HG03460 (cell line): ENCODE measurements at regions not wholly inside any gene's neighbourhood (a gene's known extent, or its start where the extent isn't known, plus 50 kb on each side); places are given as distances from the start of the nearest gene placed in this dataset.

ENCODE experiments used
- ATAC-seq: cut with Tn5 transposase; IDR thresholded peaks from one replicate; pipeline ENCODE4 v1.9.1; 2021; ENCODE audit not compliant: unreplicated experiment

DNA sequence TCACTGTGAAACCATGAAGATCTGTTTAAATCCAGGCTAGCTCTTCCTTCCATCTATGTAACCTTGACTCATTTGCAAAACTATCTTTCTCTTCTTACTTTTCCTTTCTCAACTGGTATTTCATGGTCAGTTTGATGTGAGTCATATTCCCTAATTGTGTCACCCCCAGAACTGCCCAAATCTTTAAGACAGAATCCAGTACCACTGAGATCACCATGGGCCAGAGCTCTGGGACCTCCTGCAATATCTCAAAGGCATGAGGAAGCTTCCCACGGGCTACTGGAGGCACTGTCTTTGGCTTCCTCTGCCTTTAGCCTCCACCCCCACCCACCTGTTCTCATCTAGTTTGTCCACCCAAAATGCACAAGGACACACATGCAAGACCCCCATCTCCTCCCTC lies 274.4 kb upstream of the FMN2 start:
- ATAC-seq = no peak

DNA sequence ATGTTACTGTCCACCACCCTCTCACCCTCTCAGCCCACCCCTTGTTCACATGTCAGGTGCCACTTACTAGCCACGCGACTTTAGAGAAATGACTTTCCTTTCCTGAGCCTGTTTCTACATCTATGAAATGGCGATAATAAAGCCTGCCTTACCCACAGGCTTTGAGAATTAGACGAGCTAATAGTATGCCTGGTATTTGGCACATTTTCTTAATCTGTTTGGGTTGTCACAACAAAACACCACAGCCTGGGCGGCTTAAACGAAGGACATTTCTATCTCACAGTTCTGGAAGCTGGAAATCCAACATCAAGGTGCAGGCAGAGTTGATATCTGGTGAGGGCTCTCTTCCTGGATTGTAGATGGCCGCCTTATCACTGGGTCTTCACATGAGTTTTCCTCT lies 273.9 kb upstream of the FMN2 start:
- ATAC-seq = no peak

DNA sequence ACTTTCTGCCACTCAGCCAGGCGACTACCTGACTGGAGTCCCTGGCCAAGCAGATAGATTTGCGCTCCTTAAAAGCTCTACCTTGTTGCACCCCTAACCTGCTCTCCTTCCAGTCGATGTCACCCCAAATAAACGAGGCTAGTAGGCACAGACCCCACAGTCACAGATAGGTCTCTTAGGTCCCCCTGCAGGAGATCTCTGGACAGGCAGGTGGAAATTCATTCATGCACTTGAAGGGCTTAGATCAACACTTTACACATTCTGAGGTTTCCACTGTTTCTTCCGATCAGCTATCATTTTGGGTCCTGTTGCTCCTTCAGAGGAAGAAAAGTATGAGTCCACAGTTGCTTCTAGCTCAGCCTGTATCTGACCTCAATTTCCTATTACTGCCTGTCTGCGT lies 272.6 kb upstream of the FMN2 start:
- ATAC-seq = no peak

DNA sequence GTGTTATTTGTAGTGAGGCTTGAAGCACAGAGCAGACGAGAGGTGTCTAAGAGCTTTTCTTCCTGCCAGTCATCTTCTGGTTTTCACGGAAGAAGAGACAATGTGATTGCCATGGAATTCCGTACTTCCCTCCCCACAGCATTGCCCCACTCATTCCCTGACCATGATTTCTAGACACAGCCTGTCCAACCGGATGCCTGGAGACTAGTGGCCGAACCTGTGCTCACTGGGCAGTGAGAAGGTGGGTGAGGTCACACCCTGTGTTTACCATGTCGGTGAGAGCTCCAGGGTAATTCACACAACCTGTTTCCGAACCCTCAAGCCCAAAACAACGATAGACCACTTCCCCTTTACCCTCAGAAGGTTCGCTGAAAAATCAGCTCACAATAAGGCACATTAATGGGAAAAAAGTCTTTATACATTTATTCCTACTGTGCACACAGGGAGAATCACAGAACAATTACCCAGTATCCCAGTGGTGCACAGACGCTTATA lies 271.9 kb upstream of the FMN2 start:
- no peak for ATAC-seq

DNA sequence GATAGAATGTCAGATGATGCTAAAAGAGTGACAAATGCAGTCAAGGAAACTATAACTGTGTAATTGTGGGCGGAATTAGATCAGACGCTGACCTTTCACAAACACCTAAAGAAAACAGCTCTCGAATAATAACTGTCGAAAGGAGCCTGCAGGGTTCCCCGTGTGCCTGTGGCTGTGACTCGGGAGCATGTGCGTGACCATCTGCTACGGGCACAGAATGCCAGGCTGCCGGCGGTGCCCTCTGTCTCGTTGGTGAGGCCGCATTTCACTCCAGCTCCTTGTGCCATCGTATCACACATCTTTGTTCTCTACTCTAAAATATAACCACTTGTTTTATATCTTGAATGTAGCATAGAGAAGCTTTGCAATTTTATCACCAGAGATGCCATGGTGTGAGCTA lies 267.8 kb upstream of the FMN2 start:
- no peak for ATAC-seq

DNA sequence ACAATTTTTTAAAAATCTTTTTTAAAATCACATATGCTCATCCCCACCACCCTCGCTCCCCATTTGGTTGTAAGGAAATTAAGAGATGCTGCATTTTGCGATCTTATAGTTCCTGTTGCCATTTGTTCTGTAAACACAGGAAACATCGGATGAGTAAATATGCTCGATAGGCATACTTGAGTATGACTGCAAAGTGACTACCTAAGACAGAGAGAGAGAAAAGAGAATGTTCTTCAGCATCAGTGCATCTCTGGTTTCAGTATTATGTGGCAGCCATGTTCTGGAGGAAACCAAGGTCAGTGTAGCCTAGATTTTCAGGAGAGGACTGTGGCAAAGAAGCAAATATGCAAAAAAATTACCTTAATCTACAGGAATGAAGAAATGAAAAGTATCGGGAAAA lies 265.5 kb upstream of the FMN2 start:
- no peak for ATAC-seq

DNA sequence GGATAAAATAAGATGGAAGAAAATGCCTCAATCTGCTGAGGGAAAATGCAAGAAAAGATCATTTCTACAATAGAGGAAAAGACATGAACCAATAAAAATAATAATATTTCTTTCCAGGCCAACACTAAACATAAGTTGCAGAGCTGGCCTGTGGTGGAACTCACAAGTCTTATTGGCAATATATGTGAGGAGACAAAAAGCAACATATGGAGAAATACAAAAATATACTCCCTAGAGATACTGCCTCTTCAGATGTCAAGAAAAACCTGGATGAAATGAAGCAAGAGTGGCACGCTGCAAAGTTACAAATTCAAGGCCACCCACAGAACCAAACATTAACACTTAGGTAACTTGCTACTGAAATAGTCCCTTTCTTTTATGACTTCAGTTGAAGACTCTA lies 264.9 kb upstream of the FMN2 start:
- no peak for ATAC-seq

DNA sequence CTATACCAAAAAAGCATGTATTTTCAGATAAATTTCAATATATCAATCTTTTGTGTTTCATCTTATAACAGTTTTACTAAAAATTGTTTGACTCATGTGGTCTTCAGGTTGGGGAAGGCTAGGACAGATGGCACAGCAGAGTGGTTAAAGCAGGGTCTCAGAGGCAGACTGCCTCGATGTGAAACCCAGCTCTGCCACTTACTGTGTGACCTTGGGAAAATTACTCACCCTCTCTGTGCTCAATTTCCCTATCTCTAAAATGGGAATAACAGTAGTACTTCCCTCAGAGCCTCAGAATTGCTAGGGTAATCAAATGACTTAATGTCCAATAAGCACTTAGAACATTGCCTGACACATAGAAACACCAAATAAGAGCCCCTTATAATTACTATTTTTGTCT lies 262.1 kb upstream of the FMN2 start:
- ATAC-seq = no peak

DNA sequence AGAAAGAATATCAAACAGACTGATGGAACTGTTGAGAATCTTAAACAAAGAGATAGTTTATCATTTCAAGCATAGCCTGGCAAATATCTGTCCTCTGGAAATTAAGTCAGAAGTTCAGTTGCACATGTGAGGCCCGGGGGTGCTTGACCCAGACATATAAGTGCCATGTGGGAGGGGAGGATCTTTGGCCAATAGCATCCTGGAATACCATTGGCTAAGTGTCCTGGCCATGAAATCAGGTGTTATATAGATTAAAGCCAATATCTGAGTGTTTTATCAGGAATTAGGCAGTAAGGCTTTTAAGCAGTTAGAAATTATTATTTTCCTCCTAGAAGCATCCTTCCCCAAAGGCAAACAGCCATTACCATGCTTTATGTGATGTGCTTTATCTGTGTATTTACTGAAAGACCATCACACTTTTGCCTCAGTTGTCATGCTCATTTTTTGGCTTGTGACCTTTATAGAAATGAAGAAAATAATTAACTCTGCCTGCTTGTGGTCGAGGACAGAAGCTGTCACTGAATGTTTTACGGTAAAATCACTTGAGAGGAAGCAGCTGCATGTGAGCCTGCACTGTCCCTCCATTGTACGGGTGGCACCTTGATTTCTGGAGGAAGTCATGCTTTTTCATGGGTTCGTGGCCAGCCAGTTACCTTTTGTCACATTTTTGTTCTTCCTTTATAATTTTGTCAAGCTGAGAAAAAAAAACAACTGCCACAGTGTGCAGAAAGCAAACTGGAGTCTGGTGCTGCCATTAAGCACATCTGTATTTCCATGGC lies 259.9 kb upstream of the FMN2 start:
- ATAC-seq = no peak

DNA sequence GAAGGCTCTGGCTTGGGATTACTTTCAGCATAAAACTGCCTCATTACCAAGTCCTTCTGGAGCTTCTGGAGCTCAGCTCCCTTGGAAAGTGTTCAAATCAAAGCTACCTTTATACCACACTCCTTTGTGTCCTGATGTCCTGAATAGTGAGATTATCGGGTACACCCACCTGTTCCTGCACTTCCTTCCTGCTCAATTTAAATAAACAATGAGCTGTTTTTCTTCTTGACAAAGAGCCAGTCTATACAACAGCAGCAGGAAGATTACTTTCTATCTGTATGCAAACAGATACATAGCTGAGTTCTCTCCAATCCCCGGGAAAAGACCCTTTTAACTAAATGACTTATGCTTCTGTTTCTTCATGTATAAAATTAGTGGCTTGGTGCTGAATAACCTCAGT lies 258.0 kb upstream of the FMN2 start:
- no peak for ATAC-seq

DNA sequence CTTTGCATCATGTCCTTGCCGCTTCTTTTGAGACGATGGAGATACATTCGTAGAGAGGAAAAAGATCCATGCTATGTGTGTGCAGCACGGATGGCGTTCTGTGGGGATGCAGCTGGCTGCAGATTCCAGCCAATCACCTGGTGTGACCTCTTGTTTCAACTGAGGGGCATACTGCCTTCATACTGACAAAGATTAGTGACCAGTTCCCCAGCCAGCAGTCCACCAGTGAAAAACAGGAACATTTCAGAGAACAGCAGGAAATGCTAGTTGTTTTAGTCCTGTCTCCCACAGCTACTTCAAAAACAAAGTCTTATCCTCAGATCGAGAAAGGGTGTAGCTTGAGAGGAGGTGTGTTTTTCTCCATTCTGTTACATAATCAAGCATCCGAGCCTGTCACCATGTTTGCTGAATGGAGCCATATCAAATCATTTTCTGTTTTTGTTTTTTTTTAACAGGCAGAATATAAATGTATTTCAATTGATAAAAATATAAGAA lies 255.7 kb upstream of the FMN2 start:
- no peak for ATAC-seq

DNA sequence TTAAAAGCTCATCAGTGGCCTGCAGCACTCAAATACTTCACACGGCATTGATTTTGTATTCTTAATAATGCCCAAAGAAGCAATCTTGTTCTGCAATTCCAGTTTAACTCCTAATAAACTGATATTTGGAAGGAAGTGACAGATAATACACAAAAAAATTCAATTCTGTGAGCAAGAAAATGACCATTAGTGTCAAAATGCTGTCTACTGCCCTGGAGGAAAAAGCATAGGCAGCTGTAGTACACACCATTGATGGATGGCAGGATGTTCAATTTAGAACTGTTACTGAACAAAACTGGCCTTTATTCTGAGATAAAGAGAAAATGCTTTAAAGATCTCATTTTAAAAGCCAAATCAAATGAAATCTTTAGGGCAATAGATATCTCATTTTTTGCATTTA lies 251.3 kb upstream of the FMN2 start:
- no peak for ATAC-seq

DNA sequence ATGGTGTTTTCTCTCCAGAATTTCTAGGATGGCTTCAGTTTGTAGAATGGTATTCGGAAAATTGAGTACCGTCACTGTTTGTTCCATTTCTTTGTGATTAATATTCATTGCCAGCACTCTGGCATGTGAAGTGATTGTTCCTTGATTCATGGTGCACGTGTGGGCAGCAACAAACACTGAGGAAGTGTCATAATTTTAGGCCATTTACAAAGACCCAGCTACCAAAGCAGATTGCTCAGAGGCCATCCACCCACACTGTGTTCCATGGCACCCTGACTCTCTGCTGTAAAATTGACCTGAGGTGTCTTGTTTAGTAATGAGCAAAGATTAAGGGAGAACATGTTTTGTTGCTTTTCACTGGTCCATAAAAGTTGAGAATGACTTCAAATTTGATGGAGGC lies 250.9 kb upstream of the FMN2 start:
- no peak for ATAC-seq

DNA sequence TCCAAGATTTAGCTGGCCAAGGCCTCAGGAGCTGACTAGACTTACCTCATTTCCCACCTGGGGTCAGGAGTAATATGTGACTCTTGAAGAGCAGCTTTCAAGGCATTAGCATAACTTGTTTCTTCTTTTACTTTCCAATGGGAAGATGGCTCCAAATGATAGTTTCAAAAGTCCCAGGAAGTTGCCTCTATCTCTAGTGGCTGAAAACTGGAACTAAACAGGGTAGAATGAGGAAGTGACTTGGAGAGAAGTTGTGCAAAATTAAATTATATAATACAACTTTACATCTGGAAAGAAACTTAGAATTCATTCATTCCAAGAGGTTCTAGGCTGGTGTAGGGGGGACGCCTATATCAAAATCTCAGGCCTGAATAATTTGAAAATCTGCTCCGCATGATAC lies 250.1 kb upstream of the FMN2 start:
- ATAC-seq = no peak

DNA sequence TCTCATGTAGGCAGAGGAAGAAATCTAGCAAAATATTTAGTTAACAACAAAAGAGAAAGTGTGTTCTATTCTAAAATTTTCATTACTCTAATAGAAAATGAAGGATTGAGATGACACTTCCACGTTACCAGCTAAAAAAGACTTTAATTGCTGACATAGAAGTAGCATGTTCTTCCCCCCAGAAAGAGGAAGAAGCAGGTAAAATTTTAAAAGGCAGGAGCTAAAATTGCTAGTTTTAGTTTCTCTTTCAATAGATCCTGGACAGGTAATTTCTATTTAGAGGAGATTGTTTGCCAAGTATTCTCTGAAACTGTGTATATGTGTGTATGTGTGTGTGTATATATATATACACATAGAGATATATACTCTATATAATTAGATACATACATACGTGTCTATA lies 248.1 kb upstream of the FMN2 start:
- no peak for ATAC-seq

DNA sequence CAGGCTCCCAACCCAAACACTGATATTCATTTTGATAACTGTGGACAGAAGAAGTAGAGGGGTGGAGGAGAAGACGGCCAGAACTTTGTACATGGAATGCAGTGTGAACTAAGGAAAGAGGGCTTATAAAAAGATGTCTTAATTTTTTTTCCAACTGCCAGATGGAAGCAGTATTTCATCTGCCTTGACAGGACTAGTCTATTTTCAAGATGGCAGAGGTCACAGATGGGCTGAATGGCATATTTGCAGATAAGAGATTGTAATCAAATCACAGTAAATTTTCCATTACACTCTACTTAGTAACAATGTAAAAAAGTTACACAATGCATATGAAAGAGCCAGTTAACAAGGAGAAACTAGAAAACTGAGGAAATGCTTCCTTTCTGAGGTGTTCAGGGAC lies 246.8 kb upstream of the FMN2 start:
- ATAC-seq = no peak

DNA sequence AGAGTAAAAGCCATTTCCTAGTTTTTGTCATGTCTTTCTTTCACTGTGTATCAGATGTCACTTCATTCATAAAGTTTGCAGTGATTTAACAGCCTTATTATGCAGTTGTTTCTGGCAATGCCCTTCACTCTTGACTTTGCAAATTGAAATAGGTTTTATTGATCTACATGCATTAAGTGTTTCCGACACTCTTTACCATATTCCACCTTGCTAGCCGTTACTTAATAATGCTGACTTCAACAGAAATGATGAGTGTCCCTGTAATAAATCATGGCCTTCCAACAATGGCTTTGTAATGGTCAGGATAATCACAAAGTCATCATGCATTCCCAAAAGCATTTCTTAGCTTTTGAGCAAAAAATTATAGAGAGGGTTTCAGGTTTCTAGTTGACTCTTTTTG lies 236.8 kb upstream of the FMN2 start:
- no peak for ATAC-seq

DNA sequence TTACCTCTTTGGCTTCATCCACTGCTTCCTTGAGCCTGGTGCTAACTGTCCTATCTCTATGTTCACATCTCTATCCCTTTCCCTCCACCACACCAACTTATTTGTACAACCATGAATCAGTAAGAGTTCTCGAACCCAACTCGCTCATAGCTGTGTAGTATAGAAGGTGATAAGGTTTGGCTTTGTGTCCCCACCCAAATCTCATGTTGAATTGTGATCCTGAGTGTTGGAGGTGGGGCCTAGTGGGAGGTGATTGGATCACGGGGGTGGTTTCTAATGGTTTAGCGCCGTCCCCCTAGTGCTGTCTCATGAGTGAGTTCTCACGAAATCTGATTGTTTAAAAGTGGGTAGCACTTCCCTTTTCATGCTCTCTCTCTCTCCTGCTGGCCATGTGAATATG lies 235.6 kb upstream of the FMN2 start:
- no peak for ATAC-seq

DNA sequence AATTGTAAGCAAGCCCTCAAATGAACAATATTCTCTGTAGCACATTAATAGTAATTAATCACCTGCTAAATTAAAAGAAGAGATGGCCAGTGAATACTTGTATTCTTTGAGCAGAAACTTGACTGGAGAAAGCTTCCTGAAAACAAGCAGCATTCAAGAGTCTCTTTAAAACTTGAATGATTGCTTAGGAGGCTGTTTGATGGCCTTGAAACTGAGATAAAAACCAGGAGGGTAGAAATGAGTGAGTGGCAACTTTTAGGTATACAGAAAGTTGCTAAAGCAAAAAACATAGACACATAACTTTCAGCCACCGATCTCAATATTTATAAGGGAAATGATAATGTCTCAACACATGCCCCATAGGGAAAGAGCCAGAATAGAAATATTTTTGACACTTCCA lies 234.8 kb upstream of the FMN2 start:
- no peak for ATAC-seq

DNA sequence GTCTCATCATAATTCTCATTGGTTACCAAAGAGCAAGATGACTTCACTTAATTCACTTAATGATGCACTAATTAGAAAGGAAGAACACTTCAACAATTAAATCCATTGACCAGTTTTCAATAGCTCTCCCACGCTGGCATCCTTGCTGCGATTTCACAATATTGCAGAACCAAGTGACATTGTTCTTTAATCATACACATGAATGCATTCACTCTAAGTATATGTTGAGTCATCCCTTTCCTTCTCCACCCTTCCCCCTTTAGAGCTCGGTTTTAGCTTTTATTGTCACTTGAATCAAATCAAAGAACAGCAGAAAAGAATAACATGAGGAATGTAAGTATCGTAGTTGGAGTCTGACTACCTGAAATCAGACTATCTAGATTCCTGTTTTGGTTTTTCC lies 233.6 kb upstream of the FMN2 start:
- no peak for ATAC-seq

DNA sequence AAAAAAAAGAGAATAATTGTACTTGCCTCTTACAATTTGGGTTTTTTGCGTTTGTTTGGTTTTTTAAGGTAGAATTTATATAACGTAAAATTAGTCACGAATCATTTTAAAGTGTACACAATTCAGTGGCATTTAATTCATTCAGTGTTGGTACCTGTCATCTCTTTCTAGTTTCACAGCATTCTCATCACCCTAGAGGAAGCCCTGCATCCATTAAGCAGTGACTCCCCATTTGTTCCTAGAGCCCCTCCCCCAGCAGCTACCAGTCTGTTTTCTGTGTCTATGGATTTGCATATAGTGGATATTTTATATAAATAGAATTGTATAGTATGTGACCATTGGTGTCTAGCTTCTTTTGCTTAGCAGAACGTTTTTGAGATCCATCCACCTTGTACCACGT lies 233.2 kb upstream of the FMN2 start:
- no peak for ATAC-seq

DNA sequence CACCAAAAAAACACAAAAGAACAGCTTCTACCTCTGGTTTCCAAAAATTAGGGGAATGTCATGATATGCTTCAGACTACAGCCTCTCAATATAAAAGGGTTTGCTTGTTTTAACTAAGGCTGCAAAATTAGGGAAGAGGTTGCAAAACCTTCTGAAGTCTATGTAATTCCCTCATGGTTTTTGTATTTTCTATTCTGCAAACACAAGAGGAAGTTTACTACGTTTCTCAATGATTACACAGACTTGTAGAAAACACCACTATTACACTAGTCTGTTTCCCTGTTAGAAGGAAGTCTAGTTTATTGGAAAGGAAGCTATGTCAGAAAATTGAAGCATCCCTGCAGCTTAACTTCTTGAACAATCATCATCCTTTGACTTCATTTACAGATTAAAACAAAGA lies 229.7 kb upstream of the FMN2 start:
- ATAC-seq = no peak
